ENCODE measurements at regions not wholly inside any gene's neighbourhood (a gene's known extent, or its start where the extent isn't known, plus 50 kb on each side); places are given as distances from the start of the nearest gene placed in this dataset.

- H3K36me3 ChIP-seq (ENCODE audit: insufficient read depth, low read length), result no peaks in the 10 kb centered on the region
- no peak overlapping the region for H3K9ac ChIP-seq (ENCODE audit: low read length)
- H2AFZ ChIP-seq (ENCODE audit: low read length), result no peak overlapping the region
- H3K4me1 ChIP-seq (ENCODE audit: insufficient read depth, low read length, severe bottlenecking), result no peaks in the 10 kb centered on the region
- no peaks in the 10 kb centered on the region for H3K79me2 ChIP-seq (ENCODE audit: insufficient read depth, low read length)
- no peaks in the 10 kb centered on the region for H3K9me2 ChIP-seq (ENCODE audit: low read depth, low read length)
- no peak overlapping the region for H3K4me3 ChIP-seq (ENCODE audit: low read depth, low read length, poor library complexity, severe bottlenecking)
- no peak overlapping the region for H3K4me2 ChIP-seq (ENCODE audit: low read length)
- no peak for TF ChIP-seq CTCF (IDR thresholded peaks at IDR 0.05; ENCODE audit: low read length)
- no peak for TF ChIP-seq EZH2 (IDR thresholded peaks at IDR 0.05; ENCODE audit: borderline replicate concordance, low read length)
- H3K27ac ChIP-seq (ENCODE audit: low read depth, low read length, poor library complexity, severe bottlenecking), result no peak overlapping the region
- H4K20me1 ChIP-seq (ENCODE audit: insufficient read depth, low read length), result no peaks in the 10 kb centered on the region
- no peaks in the 10 kb centered on the region for H3K9me3 ChIP-seq (ENCODE audit: low read length)
- no peaks in the 10 kb centered on the region for H3F3A ChIP-seq (ENCODE audit: insufficient read depth, low read length)
- 0 out of 2 replicates have a peak, but pooled peaks cover 4% of the 10 kb centered on the region for H3K27me3 ChIP-seq (ENCODE audit: insufficient read depth, low read length)
Measured at GRCh38 chr5:2184563-2185540, 302.1 kb upstream of the IRX4 start.

- no peak for TF ChIP-seq CTCF (IDR thresholded peaks at IDR 0.05; ENCODE audit: low read length)
- no peak for TF ChIP-seq EZH2 (IDR thresholded peaks at IDR 0.05; ENCODE audit: borderline replicate concordance, low read length)
- Histone ChIP-seq H3K9ac (ENCODE audit: low read length) (no peak overlapping the region), H3K9me3 (ENCODE audit: low read length) (no peaks in the 10 kb centered on the region)
Measured at GRCh38 chr5:2184026-2184366, 301.3 kb upstream of the IRX4 start.

GRCh38 chr5:2183154-2184025 lies 300.7 kb upstream of the IRX4 start:
- Histone ChIP-seq H3K9me3 (ENCODE audit: low read length) (no peaks in the 10 kb centered on the region), H3K27me3 (ENCODE audit: insufficient read depth, low read length) (0 out of 2 replicates have a peak, but pooled peaks cover 4% of the 10 kb centered on the region), H3K9me2 (ENCODE audit: low read depth, low read length) (no peaks in the 10 kb centered on the region), H3F3A (ENCODE audit: insufficient read depth, low read length) (no peaks in the 10 kb centered on the region), H4K20me1 (ENCODE audit: insufficient read depth, low read length) (no peaks in the 10 kb centered on the region), H3K4me3 (ENCODE audit: low read depth, low read length, poor library complexity, severe bottlenecking) (no peak overlapping the region), H3K4me2 (ENCODE audit: low read length) (no peak overlapping the region), H3K79me2 (ENCODE audit: insufficient read depth, low read length) (no peaks in the 10 kb centered on the region), H3K27ac (ENCODE audit: low read depth, low read length, poor library complexity, severe bottlenecking) (no peak overlapping the region), H3K4me1 (ENCODE audit: insufficient read depth, low read length, severe bottlenecking) (no peaks in the 10 kb centered on the region), H3K9ac (ENCODE audit: low read length) (no peak overlapping the region), H3K36me3 (ENCODE audit: insufficient read depth, low read length) (no peaks in the 10 kb centered on the region), H2AFZ (ENCODE audit: low read length) (no peak overlapping the region)
- TF ChIP-seq CTCF (IDR thresholded peaks at IDR 0.05; ENCODE audit: low read length) (no peak), EZH2 (IDR thresholded peaks at IDR 0.05; ENCODE audit: borderline replicate concordance, low read length) (no peak)

More at GRCh38 chr5:2184026-2184366, 301.3 kb upstream of the IRX4 start:
- no peak overlapping the region for H3K4me2 ChIP-seq (ENCODE audit: low read length)
- no peaks in the 10 kb centered on the region for H3F3A ChIP-seq (ENCODE audit: insufficient read depth, low read length)
- H3K27ac ChIP-seq (ENCODE audit: low read depth, low read length, poor library complexity, severe bottlenecking), result no peak overlapping the region
- H2AFZ ChIP-seq (ENCODE audit: low read length), result no peak overlapping the region
- H3K79me2 ChIP-seq (ENCODE audit: insufficient read depth, low read length), result no peaks in the 10 kb centered on the region
- no peaks in the 10 kb centered on the region for H3K4me1 ChIP-seq (ENCODE audit: insufficient read depth, low read length, severe bottlenecking)
- H4K20me1 ChIP-seq (ENCODE audit: insufficient read depth, low read length), result no peaks in the 10 kb centered on the region
- no peaks in the 10 kb centered on the region for H3K9me2 ChIP-seq (ENCODE audit: low read depth, low read length)
- no peaks in the 10 kb centered on the region for H3K36me3 ChIP-seq (ENCODE audit: insufficient read depth, low read length)
- H3K27me3 ChIP-seq (ENCODE audit: insufficient read depth, low read length), result 0 out of 2 replicates have a peak, but pooled peaks cover 4% of the 10 kb centered on the region
- H3K4me3 ChIP-seq (ENCODE audit: low read depth, low read length, poor library complexity, severe bottlenecking), result no peak overlapping the region

Data from OCI-LY1 (cell line).